ENCODE measurements at regions not wholly inside any gene's neighbourhood (a gene's known extent, or its start where the extent isn't known, plus 50 kb on each side); places are given as distances from the start of the nearest gene placed in this dataset.

DNA sequence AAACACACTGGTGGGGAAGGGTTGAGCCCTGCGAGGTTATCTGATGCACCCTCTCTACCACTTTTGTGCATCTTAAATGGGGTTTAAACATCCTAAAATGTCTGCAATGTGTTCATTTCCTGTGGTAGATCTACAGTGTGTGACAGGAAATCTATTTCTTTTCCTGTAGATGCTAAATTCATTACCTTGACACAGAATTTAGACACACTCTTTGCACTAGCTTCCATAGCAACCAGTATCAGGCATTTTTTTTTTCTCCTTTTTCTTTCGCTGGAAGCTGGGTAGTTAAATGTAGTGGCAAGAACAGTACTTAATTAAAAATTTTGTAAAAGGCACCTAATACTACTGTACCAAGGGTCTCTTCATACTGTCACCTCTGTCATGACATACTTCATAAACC, 141.1 kb downstream of the RFPL4B start:
- TF ChIP-seq ZFX (IDR thresholded peaks at IDR 0.05), result no peak
- TF ChIP-seq CTCF (IDR thresholded peaks at IDR 0.05 in 2 of 3, conservative IDR thresholded peaks at IDR 0.05 in 1 of 3; ENCODE audit: borderline replicate concordance in 1 of 3, insufficient read depth in 1 of 3, low read depth in 2 of 3, low read length in 2 of 3), result no peak
- no peak for TF ChIP-seq EZH2phosphoT487 (IDR thresholded peaks at IDR 0.05; ENCODE audit: borderline replicate concordance)
- TF ChIP-seq, protein P1, sequence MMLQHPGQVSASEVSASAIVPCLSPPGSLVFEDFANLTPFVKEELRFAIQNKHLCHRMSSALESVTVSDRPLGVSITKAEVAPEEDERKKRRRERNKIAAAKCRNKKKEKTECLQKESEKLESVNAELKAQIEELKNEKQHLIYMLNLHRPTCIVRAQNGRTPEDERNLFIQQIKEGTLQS (IDR thresholded peaks at IDR 0.05), result no peak
- no peak for TF ChIP-seq POLR2A (IDR thresholded peaks at IDR 0.05; ENCODE audit: borderline replicate concordance, extremely low read depth, insufficient read depth, insufficient read length)
- TF ChIP-seq EZH2 (IDR thresholded peaks at IDR 0.05), result no peak
- TF ChIP-seq JUND (IDR thresholded peaks at IDR 0.05), result no peak
- TF ChIP-seq FOSL1 (IDR thresholded peaks at IDR 0.05; ENCODE audit: low read depth), result no peak
- TF ChIP-seq MAX (IDR thresholded peaks at IDR 0.05), result no peak
- TF ChIP-seq ZBTB33 (IDR thresholded peaks at IDR 0.05; ENCODE audit: extremely low read depth, insufficient replicate concordance, low read length), result no peak
